Stimulated activated naive B cell treated with anti-CD40 and anti-IgM and Interleukin-4, amounts not matched to agents 10 μg/mL and 1 μg/mL and 100 μg/mL, for 72 hours (primary cell): ENCODE measurements at regions not wholly inside any gene's neighbourhood (a gene's known extent, or its start where the extent isn't known, plus 50 kb on each side); places are given as distances from the start of the nearest gene placed in this dataset.

ENCODE experiments used
- ATAC-seq, 2 donors: fragments of 150-1000 bp; cut with Tn5 transposase; replicated peaks; 2 replicates each; pipeline ENCODE4 v1.10.0; 2021; ENCODE audit warnings: moderate library complexity in 1 of 2
- DNase-seq: peaks from one replicate; pipeline ENCODE4 v3.0.0; 2021
- H3K27ac Mint-ChIP-seq: one replicate; pipeline ENCODE4 v1.8.0; 2022; ENCODE audit warnings: mild to moderate bottlenecking, mixed read lengths
- H3K27me3 Mint-ChIP-seq, 2 donors: one replicate each; pipeline ENCODE4 v1.8.0; 2022; ENCODE audit warnings: mixed read lengths in 2 of 2
- H3K36me3 Mint-ChIP-seq, 2 donors: one replicate each; pipeline ENCODE4 v1.8.0; 2022; ENCODE audit warnings: mixed read lengths in 2 of 2, mild to moderate bottlenecking in 1 of 2
- H3K4me1 Mint-ChIP-seq, 2 donors: one replicate each; pipeline ENCODE4 v1.8.0; 2022; ENCODE audit warnings: mixed read lengths in 2 of 2, mild to moderate bottlenecking in 1 of 2
- H3K4me3 Mint-ChIP-seq, 2 donors: one replicate each; pipeline ENCODE4 v1.8.0; 2022; ENCODE audit warnings: mild to moderate bottlenecking in 2 of 2, mixed read lengths in 2 of 2, moderate library complexity in 1 of 2
- H3K9me3 Mint-ChIP-seq, 2 donors: one replicate each; pipeline ENCODE4 v1.8.0; 2022; ENCODE audit warnings: mixed read lengths in 2 of 2, mild to moderate bottlenecking in 1 of 2

DNA sequence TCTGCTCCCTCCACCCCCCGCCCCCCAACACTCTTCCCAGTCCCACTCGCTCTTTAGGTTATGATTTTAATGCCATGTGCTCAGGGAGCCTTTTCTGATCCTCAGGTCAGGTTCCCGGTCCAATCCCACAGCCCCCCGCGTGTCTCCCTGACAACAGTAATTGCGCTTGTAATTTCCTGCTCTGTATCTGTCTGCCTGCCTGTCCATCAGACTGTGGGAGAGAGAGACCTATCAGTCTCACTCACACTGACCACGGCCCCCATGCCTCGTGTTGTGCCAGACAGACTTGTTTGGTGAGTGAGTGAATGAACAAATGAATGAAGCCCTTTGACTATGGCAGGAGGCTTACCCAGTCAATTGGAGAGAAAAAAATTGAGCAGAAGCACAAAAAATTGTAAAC, 50.8 kb upstream of the ECE1 start:
- Mint-ChIP-seq H3K36me3 (peaks cover 8 to 26% of the 10 kb centered on the region in 2 donors), H3K4me3 (no peak overlapping the region), H3K27ac (peak overlapping the region; percentile 48), H3K9me3 (no peaks in the 10 kb centered on the region), H3K4me1 (peaks cover 64 to 88% of the 10 kb centered on the region in 2 donors), H3K27me3 (no peaks in the 10 kb centered on the region)
- no peak for DNase-seq
- no peak for ATAC-seq

DNA sequence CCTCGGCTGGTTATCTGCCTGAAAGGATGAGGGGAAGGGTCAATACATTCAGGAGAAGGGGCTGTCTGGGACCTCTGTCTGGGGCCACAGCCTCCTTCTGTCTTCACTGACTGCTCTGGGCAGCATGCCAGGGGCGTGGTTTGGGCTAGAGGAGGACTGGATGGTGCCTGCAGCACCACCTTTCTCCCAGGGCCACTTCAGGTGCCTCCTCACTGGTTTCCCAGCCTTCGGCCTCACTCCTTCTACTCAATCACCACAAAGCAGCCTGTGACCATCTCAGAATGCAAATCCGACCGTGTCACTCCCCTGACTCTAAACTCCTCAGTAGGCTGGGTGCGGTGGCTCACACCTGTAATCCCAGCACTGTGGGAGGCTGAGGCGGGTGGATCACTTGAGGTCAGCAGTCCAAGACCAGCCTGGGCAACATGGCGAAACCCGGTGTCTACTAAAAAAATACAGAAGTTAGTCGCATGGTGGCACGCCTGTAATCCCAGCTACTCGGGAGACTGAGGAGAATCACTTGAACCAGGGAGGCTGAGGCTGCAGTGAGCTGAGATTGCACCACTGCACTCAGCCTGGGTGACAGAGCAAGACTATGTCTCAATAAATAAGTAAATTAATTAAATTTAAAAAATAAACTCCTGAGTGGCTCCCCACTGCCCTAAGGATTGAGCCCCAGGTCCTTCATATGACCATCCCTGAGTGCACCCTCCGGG, 50.1 kb upstream of the ECE1 start:
- Mint-ChIP-seq H3K27me3 (no peaks in the 10 kb centered on the region), H3K36me3 (peaks cover 8 to 30% of the 10 kb centered on the region in 2 donors), H3K4me1 (peaks cover 70 to 95% of the 10 kb centered on the region in 2 donors), H3K9me3 (no peaks in the 10 kb centered on the region), H3K27ac (no peak overlapping the region), H3K4me3 (no peak overlapping the region)
- DNase-seq (no peak), ATAC-seq (no peak)
